Right cardiac atrium (tissue), 5 donors: ENCODE measurements at regions not wholly inside any gene's neighbourhood (a gene's known extent, or its start where the extent isn't known, plus 50 kb on each side); places are given as distances from the start of the nearest gene placed in this dataset.
A peak's percentile ranks its signal among the peaks of the same experiment; 100 is the strongest.

Experiments used
- ATAC-seq, 2 donors: fragments of 200-7000 bp; cut with Tn5 transposase; one replicate each; pipeline versions ENCODE4 v1.8.0 to v1.9.1; 2020; ENCODE audit warnings: moderate library complexity in 2 of 2, mild to moderate bottlenecking in 1 of 2
- DNase-seq, 3 donors: peaks; one replicate each; pipeline ENCODE4 v3.0.0-alpha.2; 2020
- H3K27ac ChIP-seq: one replicate; pipeline ENCODE4 v1.5.1; 2013; ENCODE audit warnings: mild to moderate bottlenecking, low read length, control low read depth, moderate library complexity
- H3K27me3 ChIP-seq: one replicate; pipeline ENCODE4 v1.6.1; 2013; ENCODE audit not compliant: control insufficient read depth, insufficient read depth
- H3K4me1 ChIP-seq: one replicate; pipeline ENCODE4 v1.6.1; 2013; ENCODE audit warnings: low read length; ENCODE audit not compliant: control insufficient read depth, insufficient read depth
- H3K4me3 ChIP-seq: one replicate; pipeline ENCODE4 v1.5.1; 2013; ENCODE audit warnings: low read length, control low read depth
- H3K9me3 ChIP-seq: one replicate; pipeline ENCODE4 v1.6.1; 2013; ENCODE audit warnings: low read length; ENCODE audit not compliant: control insufficient read depth
- WGBS: extraction: QIAGEN DNeasy Blood & Tissue Kit; methylation state at CpG from one replicate; pipeline ENCODE4 v1.1.7; 2013; 5-methylcytosine and 5-hydroxymethylcytosine counted together
- intact Hi-C, 4 donors: fragments of 100-400 bp; cut with DNase I; formaldehyde crosslinking; loops; one replicate each; pipeline versions ENCODE4 v1.11.0 to v1.14.0; 2022 to 2023
- donor health status: healthy with polysubstance abuse.
- donor health status: DM: no; HTN: yes; CAD: no.
- donor health status: DM: no; HTN: no; CAD: no.
- donor health status: DM: no; HTN: yes; CAD: no; lungs with severe emphysema.
- donor health status: DM: yes; HTN: yes; CAD: no.

- DNase-seq, result no peak
- H3K27me3 ChIP-seq, result no peaks in the 10 kb centered on the region
- WGBS, result 87% methylated on average over 2 of the region's 2 CpGs
- no peaks in the 10 kb centered on the region for H3K4me1 ChIP-seq
- no peaks in the 10 kb centered on the region for H3K9me3 ChIP-seq
- H3K4me3 ChIP-seq, result no peak overlapping the region
- H3K27ac ChIP-seq, result no peak overlapping the region
- intact Hi-C loops, result no loop called here
- no peak for ATAC-seq
Observed at GRCh38 chrX:94041881-94042280, 367.9 kb downstream of the FAM133A start.

GRCh38 chrX:94045724-94046123 is 371.7 kb downstream of the FAM133A start:
- Histone ChIP-seq H3K27ac (no peak overlapping the region), H3K4me3 (no peak overlapping the region), H3K9me3 (no peaks in the 10 kb centered on the region), H3K4me1 (no peaks in the 10 kb centered on the region), H3K27me3 (no peaks in the 10 kb centered on the region)
- intact Hi-C loops, result no loop called here
- 83% methylated on average over 16 of the region's 16 CpGs for WGBS
- DNase-seq, result no peak
- ATAC-seq, result no peak

GRCh38 chrX:94051926-94052325 is 377.9 kb downstream of the FAM133A start:
- no peak overlapping the region for H3K4me3 ChIP-seq
- ATAC-seq (no peak), DNase-seq (no peak)
- no peak overlapping the region for H3K27ac ChIP-seq
- no peaks in the 10 kb centered on the region for H3K9me3 ChIP-seq
- intact Hi-C loops, result no loop called here
- H3K27me3 ChIP-seq, result no peaks in the 10 kb centered on the region
- 34% methylated on average over 2 of the region's 2 CpGs for WGBS
- no peaks in the 10 kb centered on the region for H3K4me1 ChIP-seq

GRCh38 chrX:94053575-94053974 is 379.6 kb downstream of the FAM133A start:
- ATAC-seq, result no peak
- Histone ChIP-seq H3K4me1 (no peaks in the 10 kb centered on the region), H3K27ac (no peak overlapping the region), H3K9me3 (no peaks in the 10 kb centered on the region), H3K27me3 (no peaks in the 10 kb centered on the region), H3K4me3 (no peak overlapping the region)
- DNase-seq, result no peak
- intact Hi-C loops, result no loop called here
- WGBS, result 65% methylated on average over 2 of the region's 2 CpGs

GRCh38 chrX:94057385-94057784 is 383.4 kb downstream of the FAM133A start:
- Histone ChIP-seq H3K27ac (no peak overlapping the region), H3K4me3 (no peak overlapping the region), H3K4me1 (no peaks in the 10 kb centered on the region), H3K9me3 (no peaks in the 10 kb centered on the region), H3K27me3 (no peaks in the 10 kb centered on the region)
- ATAC-seq, result no peak
- WGBS, result 63% methylated on average over 4 of the region's 4 CpGs
- intact Hi-C loops, result no loop called here
- no peak for DNase-seq

GRCh38 chrX:94058728-94059382 is 384.8 kb downstream of the FAM133A start:
- no peaks in the 10 kb centered on the region for H3K27me3 ChIP-seq
- peak in 1 of 3 donors; percentile 14 for DNase-seq
- no peak overlapping the region for H3K4me3 ChIP-seq
- intact Hi-C loops, result no loop called here
- H3K9me3 ChIP-seq, result no peaks in the 10 kb centered on the region
- no peak for ATAC-seq
- WGBS, result 17% methylated on average over 9 of the region's 9 CpGs
- no peak overlapping the region for H3K27ac ChIP-seq
- H3K4me1 ChIP-seq, result no peaks in the 10 kb centered on the region

GRCh38 chrX:94065091-94065490 is 391.1 kb downstream of the FAM133A start:
- intact Hi-C loops, result no loop called here
- Histone ChIP-seq H3K4me3 (no peak overlapping the region), H3K27me3 (no peaks in the 10 kb centered on the region), H3K9me3 (no peaks in the 10 kb centered on the region), H3K27ac (no peak overlapping the region), H3K4me1 (no peaks in the 10 kb centered on the region)
- ATAC-seq, result no peak
- 73% methylated on average over 7 of the region's 7 CpGs for WGBS
- DNase-seq, result no peak

- no peak for DNase-seq
- 81% methylated on average over 1 of the region's 1 CpG for WGBS
Observed at GRCh38 chrX:94089149-94089548, 415.1 kb downstream of the FAM133A start.

GRCh38 chrX:94097868-94098267 is 423.9 kb downstream of the FAM133A start:
- no peak for DNase-seq
- Histone ChIP-seq H3K27me3 (no peaks in the 10 kb centered on the region), H3K4me1 (no peaks in the 10 kb centered on the region), H3K4me3 (no peak overlapping the region), H3K27ac (no peak overlapping the region), H3K9me3 (no peaks in the 10 kb centered on the region)
- intact Hi-C loops, result no loop called here
- no peak for ATAC-seq

More at GRCh38 chrX:94089149-94089548, 415.1 kb downstream of the FAM133A start:
- Histone ChIP-seq H3K27ac (no peak overlapping the region), H3K4me3 (no peak overlapping the region), H3K4me1 (no peaks in the 10 kb centered on the region), H3K9me3 (no peaks in the 10 kb centered on the region), H3K27me3 (no peaks in the 10 kb centered on the region)
- intact Hi-C loops, result no loop called here
- no peak for ATAC-seq

- ATAC-seq (no peak), DNase-seq (no peak)
- Histone ChIP-seq H3K9me3 (no peaks in the 10 kb centered on the region), H3K4me1 (no peaks in the 10 kb centered on the region), H3K27ac (no peak overlapping the region), H3K4me3 (no peak overlapping the region), H3K27me3 (no peaks in the 10 kb centered on the region)
- WGBS, result 25% methylated on average over 3 of the region's 3 CpGs
- intact Hi-C loops, result no loop called here
Observed at GRCh38 chrX:94107981-94108380, 434.0 kb downstream of the FAM133A start.

GRCh38 chrX:94114362-94114761 is 440.4 kb downstream of the FAM133A start:
- intact Hi-C loops, result no loop called here
- no peaks in the 10 kb centered on the region for H3K9me3 ChIP-seq
- no peak overlapping the region for H3K4me3 ChIP-seq
- H3K27me3 ChIP-seq, result no peaks in the 10 kb centered on the region
- WGBS, result 71% methylated on average over 2 of the region's 2 CpGs
- H3K4me1 ChIP-seq, result no peaks in the 10 kb centered on the region
- ATAC-seq (no peak), DNase-seq (no peak)
- no peak overlapping the region for H3K27ac ChIP-seq

- ATAC-seq, result no peak
- Histone ChIP-seq H3K9me3 (no peaks in the 10 kb centered on the region), H3K4me3 (no peak overlapping the region), H3K4me1 (no peaks in the 10 kb centered on the region), H3K27ac (no peak overlapping the region), H3K27me3 (no peaks in the 10 kb centered on the region)
- 63% methylated on average over 2 of the region's 2 CpGs for WGBS
- no peak for DNase-seq
- intact Hi-C loops, result no loop called here
Observed at GRCh38 chrX:94121799-94122198, 447.8 kb downstream of the FAM133A start.
